Esophagus (tissue), 2 donors: ENCODE measurements at regions not wholly inside any gene's neighbourhood (a gene's known extent, or its start where the extent isn't known, plus 50 kb on each side); places are given as distances from the start of the nearest gene placed in this dataset.

Experiments used
- H3K27ac ChIP-seq, 2 donors: one replicate each; pipeline ENCODE4 v1.5.1; 2013; ENCODE audit warnings: low read depth in 2 of 2, mild to moderate bottlenecking in 2 of 2, inconsistent platforms in 1 of 2, low read length in 1 of 2, moderate library complexity in 1 of 2
- H3K27me3 ChIP-seq, 2 donors: one replicate each; pipeline ENCODE4 v1.6.1; 2013; ENCODE audit warnings: low read length in 2 of 2, control low read depth in 1 of 2, mild to moderate bottlenecking in 1 of 2; ENCODE audit not compliant: insufficient read depth in 2 of 2, control insufficient read depth in 1 of 2
- H3K36me3 ChIP-seq, 2 donors: one replicate each; pipeline ENCODE4 v1.6.1; 2013; ENCODE audit warnings: low read length in 1 of 2; ENCODE audit not compliant: control insufficient read depth in 2 of 2, insufficient read depth in 2 of 2
- H3K4me1 ChIP-seq, 2 donors: one replicate each; pipeline ENCODE4 v1.6.1; 2013; ENCODE audit warnings: low read length in 1 of 2; ENCODE audit not compliant: control insufficient read depth in 2 of 2, insufficient read depth in 2 of 2
- H3K4me3 ChIP-seq, 2 donors: one replicate each; pipeline ENCODE4 v1.5.1; 2013; ENCODE audit warnings: low read length in 2 of 2, mild to moderate bottlenecking in 2 of 2, low read depth in 1 of 2, moderate library complexity in 1 of 2
- H3K9me3 ChIP-seq, 2 donors: one replicate each; pipeline ENCODE4 v1.6.1; 2013; ENCODE audit warnings: mild to moderate bottlenecking in 2 of 2, low read depth in 1 of 2, low read length in 1 of 2, moderate library complexity in 1 of 2; ENCODE audit not compliant: control insufficient read depth in 2 of 2, insufficient read depth in 1 of 2
- WGBS, 2 donors: extraction: QIAGEN DNeasy Blood & Tissue Kit; methylation state at CpG; one replicate each; pipeline ENCODE4 v1.1.7; 2013; 5-methylcytosine and 5-hydroxymethylcytosine counted together
- donor health status: healthy with polysubstance abuse.
- donor health status: Bipolar disorder and iron deficiency.

GRCh38 chr13:79807554-79807953, 326.6 kb downstream of the NDFIP2 start:
- 71 to 74% methylated on average over 5 of the region's 5 CpGs for WGBS, 2 donors
- H3K4me1 ChIP-seq, result no peaks in the 10 kb centered on the region
- no peak overlapping the region for H3K4me3 ChIP-seq
- H3K36me3 ChIP-seq, result no peaks in the 10 kb centered on the region
- H3K27ac ChIP-seq, result no peak overlapping the region
- no peaks in the 10 kb centered on the region for H3K27me3 ChIP-seq
- H3K9me3 ChIP-seq, result no peaks in the 10 kb centered on the region

GRCh38 chr13:79806821-79807220, 325.9 kb downstream of the NDFIP2 start:
- no peaks in the 10 kb centered on the region for H3K27me3 ChIP-seq
- H3K36me3 ChIP-seq, result no peaks in the 10 kb centered on the region
- no peaks in the 10 kb centered on the region for H3K4me1 ChIP-seq
- no peak overlapping the region for H3K27ac ChIP-seq
- no peaks in the 10 kb centered on the region for H3K9me3 ChIP-seq
- 88 to 91% methylated on average over 2 of the region's 2 CpGs for WGBS, 2 donors
- no peak overlapping the region for H3K4me3 ChIP-seq

DNA sequence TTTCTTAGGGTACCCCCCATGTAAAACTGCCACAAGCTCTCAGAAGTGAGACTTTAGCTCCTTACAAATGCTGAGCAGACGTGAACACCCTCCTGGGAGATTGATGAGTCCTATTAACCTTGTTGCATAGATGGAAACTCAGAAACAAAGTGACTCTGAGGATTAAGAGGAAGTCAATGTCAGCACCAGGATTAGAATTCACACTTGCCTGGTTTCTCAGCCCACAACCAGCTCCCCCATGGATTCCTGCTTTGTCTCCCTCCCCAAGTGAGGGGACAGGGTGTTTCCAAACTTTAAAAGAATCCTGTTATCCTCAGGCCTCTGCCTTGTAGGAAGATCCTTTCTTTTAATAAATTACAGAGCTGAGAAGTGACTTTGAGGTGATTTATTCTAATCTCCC, 324.4 kb downstream of the NDFIP2 start:
- H3K4me3 ChIP-seq, result no peak overlapping the region
- 78 to 84% methylated on average over 1 of the region's 1 CpG for WGBS, 2 donors
- no peaks in the 10 kb centered on the region for H3K4me1 ChIP-seq
- no peaks in the 10 kb centered on the region for H3K27me3 ChIP-seq
- H3K27ac ChIP-seq, result no peak overlapping the region
- H3K9me3 ChIP-seq, result no peaks in the 10 kb centered on the region
- no peaks in the 10 kb centered on the region for H3K36me3 ChIP-seq

- Histone ChIP-seq H3K36me3 (no peaks in the 10 kb centered on the region), H3K27me3 (no peaks in the 10 kb centered on the region), H3K9me3 (no peaks in the 10 kb centered on the region), H3K27ac (no peak overlapping the region), H3K4me1 (no peaks in the 10 kb centered on the region), H3K4me3 (no peak overlapping the region)
- 76 to 85% methylated on average over 4 of the region's 4 CpGs for WGBS, 2 donors
Measured at GRCh38 chr13:79803989-79804388, 323.0 kb downstream of the NDFIP2 start.

- 88% methylated on average over 2 of the region's 2 CpGs for WGBS, 2 donors
- H3K27me3 ChIP-seq, result no peaks in the 10 kb centered on the region
- no peaks in the 10 kb centered on the region for H3K9me3 ChIP-seq
- no peak overlapping the region for H3K4me3 ChIP-seq
- no peak overlapping the region for H3K27ac ChIP-seq
- no peaks in the 10 kb centered on the region for H3K36me3 ChIP-seq
- no peaks in the 10 kb centered on the region for H3K4me1 ChIP-seq
Measured at GRCh38 chr13:79803296-79803695, 322.3 kb downstream of the NDFIP2 start.

DNA sequence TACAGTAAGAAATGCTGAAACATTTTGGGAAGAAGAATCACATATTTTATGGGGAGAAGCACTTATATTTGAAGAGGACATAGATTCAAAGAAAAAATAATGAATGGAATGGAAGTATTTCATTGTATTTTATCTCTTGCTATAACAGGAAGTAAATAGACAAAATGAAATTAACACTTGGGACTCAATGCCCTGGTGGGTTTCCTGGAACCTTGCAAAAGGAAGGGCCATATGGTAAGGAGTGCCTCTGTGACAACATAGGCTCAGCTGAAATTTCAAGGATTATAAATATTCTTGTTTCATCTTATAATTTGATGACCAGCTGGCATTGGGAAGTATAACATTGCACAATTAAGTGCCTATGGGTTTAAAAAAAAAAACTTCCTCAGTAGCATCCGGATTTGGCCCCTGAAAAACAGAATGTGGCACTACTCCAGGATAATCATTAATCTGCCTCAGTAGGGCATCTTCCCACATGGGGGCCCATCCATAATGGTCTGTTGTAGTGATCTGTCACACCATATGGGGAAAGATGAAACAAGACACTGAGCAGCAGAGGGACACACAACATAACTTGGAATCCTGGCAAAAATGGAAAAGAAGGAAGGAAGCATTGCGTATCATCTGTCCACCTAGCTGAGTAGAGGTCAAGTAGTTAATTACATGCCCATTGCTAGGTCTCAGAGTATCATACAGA, 321.6 kb downstream of the NDFIP2 start:
- 58 to 66% methylated on average over 2 of the region's 2 CpGs for WGBS, 2 donors
- no peaks in the 10 kb centered on the region for H3K36me3 ChIP-seq

DNA sequence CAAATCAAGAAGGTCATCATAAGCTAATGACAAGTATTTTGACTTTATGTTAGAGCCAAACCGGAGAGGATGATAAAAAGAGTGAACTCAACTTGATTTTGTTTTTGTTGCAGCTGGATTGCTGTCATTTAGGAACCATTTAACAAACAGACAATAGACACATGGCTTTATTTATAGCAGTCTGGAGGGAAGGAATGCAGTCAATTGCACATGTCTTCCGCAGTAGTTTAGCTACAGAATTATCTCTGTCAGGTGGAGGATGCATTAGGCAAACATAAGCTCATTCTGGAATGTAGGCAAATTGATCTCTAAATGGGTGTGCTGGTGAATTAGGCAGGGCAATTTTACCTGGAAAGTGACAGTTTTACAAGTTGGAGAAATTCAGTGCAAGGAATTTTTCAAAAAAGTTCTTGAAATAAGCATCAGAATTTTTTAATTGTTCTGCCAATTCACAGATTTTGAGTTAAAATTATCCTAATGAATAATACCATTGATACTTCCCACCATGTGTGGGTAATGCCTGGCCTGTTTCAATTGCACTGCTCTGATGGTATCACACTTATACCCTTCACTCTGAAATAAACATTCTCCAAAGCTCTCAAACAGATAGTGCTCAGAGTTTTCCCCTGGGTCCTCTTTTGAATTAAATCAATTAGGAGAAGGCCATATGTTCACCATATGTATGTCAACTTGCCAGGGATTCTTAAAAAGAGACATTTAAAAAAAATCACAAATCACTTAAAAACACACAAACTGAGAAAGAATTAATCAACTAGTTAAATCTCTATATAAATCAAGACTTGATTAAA, 318.3 kb downstream of the NDFIP2 start:
- Histone ChIP-seq H3K27ac (no peak overlapping the region), H3K27me3 (no peaks in the 10 kb centered on the region), H3K9me3 (no peaks in the 10 kb centered on the region), H3K4me3 (no peak overlapping the region), H3K4me1 (no peaks in the 10 kb centered on the region), H3K36me3 (no peaks in the 10 kb centered on the region)
- WGBS, 2 donors, result 58 to 60% methylated on average over 2 of the region's 2 CpGs

More for the DNA sequence above, 321.6 kb downstream of the NDFIP2 start:
- no peak overlapping the region for H3K4me3 ChIP-seq
- H3K4me1 ChIP-seq, result no peaks in the 10 kb centered on the region
- H3K27ac ChIP-seq, result no peak overlapping the region
- no peaks in the 10 kb centered on the region for H3K9me3 ChIP-seq
- H3K27me3 ChIP-seq, result no peaks in the 10 kb centered on the region

- no peaks in the 10 kb centered on the region for H3K36me3 ChIP-seq
- H3K4me3 ChIP-seq, result no peak overlapping the region
- WGBS, 2 donors, result 86 to 91% methylated on average over 2 of the region's 2 CpGs
- H3K27ac ChIP-seq, result no peak overlapping the region
- H3K9me3 ChIP-seq, result no peaks in the 10 kb centered on the region
- H3K4me1 ChIP-seq, result no peaks in the 10 kb centered on the region
- H3K27me3 ChIP-seq, result no peaks in the 10 kb centered on the region
Measured at GRCh38 chr13:79796136-79796535, 315.2 kb downstream of the NDFIP2 start.

DNA sequence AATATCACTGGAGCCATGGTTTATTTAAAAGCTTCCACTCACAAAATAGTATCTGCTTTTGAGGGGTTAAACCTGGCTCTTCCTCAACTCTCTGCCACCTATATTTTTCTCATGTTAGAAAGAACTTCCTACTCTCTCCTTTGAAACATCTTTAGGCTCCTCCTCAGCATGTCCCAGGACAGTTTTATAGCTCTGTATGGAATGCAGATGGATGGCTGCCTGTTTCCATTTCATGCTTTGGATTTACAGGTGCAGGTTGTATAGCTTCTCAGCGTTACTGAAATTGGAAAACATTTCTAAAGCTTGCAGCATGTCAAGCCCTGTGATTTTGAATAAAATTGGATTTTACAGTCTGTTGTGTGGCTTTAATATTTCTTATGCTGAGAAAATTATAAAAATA, 314.0 kb downstream of the NDFIP2 start:
- Histone ChIP-seq H3K9me3 (no peaks in the 10 kb centered on the region), H3K4me1 (no peaks in the 10 kb centered on the region), H3K36me3 (no peaks in the 10 kb centered on the region), H3K27me3 (no peaks in the 10 kb centered on the region), H3K27ac (no peak overlapping the region), H3K4me3 (no peak overlapping the region)
- 56% methylated on average over 1 of the region's 1 CpG for WGBS, 2 donors

DNA sequence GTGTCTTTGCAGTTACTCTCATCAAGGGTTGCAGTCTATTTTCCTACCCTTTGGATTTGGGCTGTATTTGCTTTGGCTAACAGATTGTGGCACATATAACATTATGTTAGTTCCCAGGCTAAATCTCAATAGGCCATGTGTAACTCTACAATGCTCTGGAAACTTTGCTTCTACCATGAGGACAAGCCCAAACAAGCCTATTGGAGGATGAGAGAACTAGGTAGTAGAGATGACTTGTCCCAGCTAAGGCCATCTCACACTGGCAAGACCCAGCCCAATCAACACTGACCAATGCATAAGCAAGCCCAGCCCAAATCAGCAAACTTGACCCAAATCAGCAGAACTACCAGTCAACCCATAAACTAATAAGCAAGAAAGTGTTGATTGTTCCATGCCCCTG, 311.8 kb downstream of the NDFIP2 start:
- Histone ChIP-seq H3K9me3 (peaks cover 0 to 6% of the 10 kb centered on the region in 2 donors), H3K27ac (no peak overlapping the region), H3K27me3 (no peaks in the 10 kb centered on the region)

More for the DNA sequence above, 311.8 kb downstream of the NDFIP2 start:
- no peak overlapping the region for H3K4me3 ChIP-seq
- H3K36me3 ChIP-seq, result no peaks in the 10 kb centered on the region
- H3K4me1 ChIP-seq, result no peaks in the 10 kb centered on the region
